Transverse colon (tissue), 4 donors: ENCODE measurements at regions not wholly inside any gene's neighbourhood (a gene's known extent, or its start where the extent isn't known, plus 50 kb on each side); places are given as distances from the start of the nearest gene placed in this dataset.

ENCODE experiments used
- CTCF ChIP-seq, 5 experiments: fragments of 200-600 bp in 3 of 5; fragments of 450-650 bp in 2 of 5; sonication (generic) in 3 of 5; IDR thresholded peaks; 1 replicate in 2 of 5; 2 replicates in 3 of 5; pipeline ENCODE4 v1.5.1; 2016 to 2017; ENCODE audit warnings: antibody characterized with exemption in 5 of 5, inconsistent platforms in 3 of 5, mild to moderate bottlenecking in 2 of 5, moderate library complexity in 1 of 5
- EP300 ChIP-seq: sonication (generic); formaldehyde crosslinking; IDR thresholded peaks from one replicate; pipeline ENCODE4 v1.6.1; 2017; ENCODE audit warnings: antibody characterized with exemption, low read depth
- POLR2A ChIP-seq: fragments of 450-650 bp; IDR thresholded peaks from one replicate; pipeline ENCODE4 v1.6.1; 2016; ENCODE audit warnings: antibody characterized with exemption, mild to moderate bottlenecking, moderate library complexity
- POLR2AphosphoS5 ChIP-seq, 3 donors: sonication (generic); formaldehyde crosslinking; IDR thresholded peaks; one replicate each; pipeline ENCODE4 v1.6.1; 2016; ENCODE audit warnings: antibody characterized with exemption in 3 of 3

GRCh38 chr4:156523991-156524390, 447.6 kb downstream of the PDGFC start:
- TF ChIP-seq POLR2A = no peak
- TF ChIP-seq CTCF (IDR thresholded peaks at IDR 0.05) = no peak
- TF ChIP-seq POLR2AphosphoS5 (IDR thresholded peaks at IDR 0.05) = no peak
- TF ChIP-seq EP300 = no peak
